ENCODE measurements at regions not wholly inside any gene's neighbourhood (a gene's known extent, or its start where the extent isn't known, plus 50 kb on each side); places are given as distances from the start of the nearest gene placed in this dataset.

DNA sequence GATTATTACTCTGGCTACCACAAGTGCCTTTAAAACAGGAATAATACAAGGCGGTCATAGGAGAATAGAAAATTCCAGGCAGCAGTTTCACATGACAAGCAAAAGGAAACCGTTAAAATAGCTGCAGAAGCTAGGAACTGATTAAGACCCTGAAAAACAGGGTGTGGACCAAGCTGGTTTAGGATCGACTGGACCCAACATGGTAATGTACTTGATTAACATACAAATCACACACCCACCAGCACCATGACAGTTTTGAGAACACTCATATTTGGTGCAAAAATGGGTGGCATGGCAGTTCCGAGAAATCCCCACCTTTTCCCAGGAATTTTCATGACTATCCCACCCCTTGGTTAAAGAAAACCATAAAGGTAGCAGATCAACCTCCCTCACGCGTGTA, 51.9 kb upstream of the TMEM163 start:
- no peak for DNase-seq

DNA sequence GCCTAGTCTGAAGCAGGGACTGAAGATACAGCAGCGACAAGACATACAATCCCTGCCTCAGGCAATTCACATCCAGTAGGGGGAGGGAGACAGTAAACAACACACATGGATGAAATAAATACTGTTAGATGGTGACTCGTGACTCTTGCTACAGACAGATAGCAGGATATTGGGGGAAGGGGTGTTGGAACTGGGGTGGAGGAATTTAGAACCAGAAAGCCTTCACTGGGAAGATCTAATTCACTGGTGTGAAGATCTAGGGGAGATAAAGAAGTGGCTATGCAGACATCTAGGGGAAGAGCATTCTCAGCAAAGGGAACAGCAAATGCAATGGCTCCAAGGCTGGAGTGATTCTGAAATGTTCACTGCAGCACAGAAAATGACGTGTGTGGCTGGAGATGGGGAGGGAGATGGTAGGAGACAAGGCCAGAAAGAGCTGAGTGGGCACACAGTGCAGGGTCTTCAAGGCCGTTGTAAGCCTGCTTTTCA, 52.6 kb upstream of the TMEM163 start:
- peak; percentile 35 for DNase-seq

DNA sequence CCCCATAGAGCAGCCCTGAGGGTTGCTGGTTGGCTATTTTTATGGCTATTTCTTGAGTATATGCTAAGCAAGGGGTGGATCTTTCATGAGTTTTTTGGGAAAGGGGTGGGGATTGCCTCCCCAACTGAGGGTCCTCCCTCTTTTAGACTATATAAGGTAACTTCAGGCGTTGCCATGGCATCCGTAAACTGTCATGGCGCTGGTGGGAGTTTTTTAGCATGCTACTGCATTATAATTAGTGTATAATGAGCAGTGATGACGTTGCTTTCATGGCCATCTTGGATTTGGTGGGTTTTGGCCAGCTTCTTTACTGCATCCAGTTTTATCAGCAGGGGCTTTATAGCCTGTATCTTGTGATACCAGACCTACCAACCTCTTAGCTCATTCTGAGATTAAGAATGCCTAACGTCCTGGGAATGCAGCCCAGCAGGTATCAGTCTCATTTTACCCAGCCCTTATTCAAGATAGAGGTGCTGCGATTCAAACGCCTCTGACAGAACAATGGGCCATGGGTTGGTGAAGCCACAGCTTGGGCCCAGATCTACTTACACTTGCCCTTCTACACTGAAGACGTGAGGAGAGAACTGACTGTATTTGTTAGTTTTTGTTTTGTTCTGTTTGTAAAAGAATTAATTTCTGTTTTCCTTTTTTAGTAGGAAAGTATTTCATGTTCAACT, 53.8 kb upstream of the TMEM163 start:
- DNase-seq: no peak

DNA sequence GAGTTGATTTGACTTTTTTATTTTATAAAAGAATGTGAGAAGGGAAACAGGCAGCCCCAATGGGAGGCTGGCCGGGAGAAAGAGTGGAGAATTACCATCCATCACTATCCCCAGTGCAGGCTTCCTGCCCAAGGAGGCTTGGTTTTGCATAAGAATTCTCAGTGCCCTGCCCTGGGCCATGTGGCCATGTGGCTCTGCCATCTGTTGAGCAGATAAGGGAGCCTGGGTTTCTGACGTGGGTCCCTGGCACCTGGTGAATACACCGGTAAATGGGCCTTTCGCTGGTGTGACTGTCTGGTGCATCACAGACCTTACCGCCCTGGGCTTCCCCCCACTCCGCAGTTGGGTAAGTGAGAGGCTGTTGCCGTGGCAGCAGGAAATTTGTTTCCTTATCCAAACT, 54.5 kb upstream of the TMEM163 start:
- DNase-seq: peak; percentile 40

DNA sequence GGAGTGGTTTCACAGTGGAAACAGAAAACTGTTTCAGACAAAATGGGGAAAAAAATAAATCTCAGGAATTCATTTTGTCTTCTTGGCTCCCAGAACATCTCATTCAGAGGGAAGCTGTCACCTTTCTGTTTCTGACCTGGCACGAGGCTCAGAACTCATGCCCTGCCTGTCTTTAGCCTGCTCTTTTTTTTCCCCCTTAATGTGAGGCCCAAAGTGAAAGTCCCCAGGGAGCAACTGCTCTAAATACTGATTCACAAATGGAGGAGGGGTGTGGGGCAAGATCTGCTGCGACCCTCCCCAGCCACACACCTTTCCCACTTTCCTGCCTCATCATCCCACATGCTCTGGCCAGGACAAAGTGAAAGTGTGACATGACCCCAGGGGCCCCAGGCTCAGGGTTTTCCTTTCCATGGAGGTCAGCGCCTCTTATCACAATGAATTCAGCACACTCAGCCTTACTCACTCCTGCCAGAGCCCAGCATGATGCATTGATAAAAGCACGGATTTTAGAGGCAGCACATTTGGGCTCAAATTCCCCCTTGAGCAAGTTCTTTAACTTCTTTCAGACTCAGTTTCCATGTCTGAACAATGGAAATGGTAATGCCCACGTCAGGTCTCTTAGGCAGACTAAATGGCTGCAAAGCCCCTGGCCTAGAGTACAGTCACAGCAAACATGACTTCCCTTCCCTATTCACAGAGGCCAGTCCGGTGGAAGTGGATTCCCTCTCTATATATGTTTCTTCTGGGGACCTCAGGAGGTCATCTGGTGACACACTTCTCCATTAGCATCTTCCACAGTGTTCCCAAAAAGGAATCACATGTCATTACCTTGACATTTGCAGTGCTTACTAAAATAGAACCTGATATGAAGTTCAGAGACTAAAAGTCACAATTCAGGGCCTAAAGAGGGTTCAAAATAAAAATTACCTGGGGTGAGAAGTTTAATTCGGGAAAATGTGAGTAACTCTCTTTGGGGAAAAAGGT, 55.3 kb upstream of the TMEM163 start:
- peak; percentile 8 for DNase-seq

DNA sequence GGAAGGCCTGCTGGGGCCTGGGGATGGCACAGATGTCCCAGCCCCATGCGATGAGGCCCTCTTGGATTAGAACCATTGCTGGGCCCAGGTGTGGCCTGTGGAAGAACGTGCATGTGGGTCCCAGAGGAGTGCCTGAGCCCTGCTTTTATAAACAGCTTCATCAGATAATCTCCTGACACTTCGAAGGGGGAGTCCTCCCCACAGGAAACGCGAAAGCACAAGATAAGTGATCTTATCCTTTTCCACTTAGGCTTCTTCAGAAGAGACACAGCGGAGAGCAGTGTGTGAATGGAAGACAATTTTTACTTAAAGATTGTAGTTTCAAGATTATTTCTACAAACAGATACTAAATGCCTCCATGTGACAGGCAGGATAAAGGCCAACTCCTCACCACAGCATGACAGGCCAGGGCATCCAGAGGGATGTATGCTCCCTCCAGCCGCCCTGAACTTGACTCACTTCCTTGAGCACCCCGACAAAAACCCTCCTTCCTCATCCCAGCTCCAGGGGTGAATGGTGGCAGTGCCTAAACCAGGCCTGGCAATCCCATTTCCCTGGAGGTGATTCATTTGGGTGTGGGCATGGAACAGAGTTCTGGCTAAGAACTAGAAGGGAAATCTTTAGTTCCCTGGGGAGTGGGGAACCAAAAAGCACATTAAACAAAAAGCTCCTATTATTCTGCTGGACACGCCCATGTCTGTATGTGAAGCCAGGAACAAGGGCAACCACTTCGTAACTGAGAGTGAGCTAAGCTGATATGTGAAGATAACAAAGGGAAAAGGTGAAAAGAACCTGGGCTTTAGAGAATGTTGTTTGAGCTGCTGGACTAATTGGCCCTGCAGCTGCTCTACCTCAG, 56.2 kb upstream of the TMEM163 start:
- DNase-seq: peak; percentile 61

DNA sequence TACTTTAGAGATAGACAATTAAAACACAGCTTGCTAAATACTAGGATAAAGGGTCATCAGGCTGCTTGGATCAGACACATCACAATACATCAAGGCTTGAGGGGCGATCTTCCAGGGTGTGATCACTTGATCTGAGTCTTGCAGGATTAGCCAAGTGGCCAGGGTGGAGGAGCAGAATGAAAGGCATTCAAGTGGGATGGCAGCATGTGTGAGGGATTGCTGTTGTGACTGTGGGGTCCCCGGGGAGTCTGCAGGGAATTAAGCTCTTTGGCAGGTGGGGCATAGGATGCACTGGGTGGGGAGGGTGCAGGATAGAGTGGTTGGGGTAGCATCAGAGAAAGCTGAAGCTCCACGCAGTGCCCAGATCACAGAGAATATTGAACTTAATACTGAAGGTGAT, 58.0 kb upstream of the TMEM163 start:
- peak; percentile 62 for DNase-seq

DNA sequence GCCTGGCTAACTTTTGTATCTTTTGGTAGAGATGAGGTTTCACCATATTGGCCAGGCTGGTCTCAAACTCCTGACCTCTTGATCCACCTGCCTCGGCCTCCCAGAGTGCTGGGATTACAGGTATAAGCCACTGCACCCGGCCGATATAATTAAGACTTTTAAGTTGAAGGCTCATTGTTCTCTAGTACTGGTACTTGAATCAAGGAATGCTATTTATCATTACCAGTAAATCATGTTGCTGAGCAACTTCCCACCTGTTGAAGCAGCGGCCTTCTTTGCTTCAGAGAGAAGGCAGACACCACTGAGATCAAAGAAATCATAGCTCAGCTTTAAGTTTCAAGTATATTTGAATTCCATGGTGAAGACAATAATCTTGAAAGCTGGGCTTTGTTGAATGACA, 58.8 kb upstream of the TMEM163 start:
- DNase-seq: no peak

DNA sequence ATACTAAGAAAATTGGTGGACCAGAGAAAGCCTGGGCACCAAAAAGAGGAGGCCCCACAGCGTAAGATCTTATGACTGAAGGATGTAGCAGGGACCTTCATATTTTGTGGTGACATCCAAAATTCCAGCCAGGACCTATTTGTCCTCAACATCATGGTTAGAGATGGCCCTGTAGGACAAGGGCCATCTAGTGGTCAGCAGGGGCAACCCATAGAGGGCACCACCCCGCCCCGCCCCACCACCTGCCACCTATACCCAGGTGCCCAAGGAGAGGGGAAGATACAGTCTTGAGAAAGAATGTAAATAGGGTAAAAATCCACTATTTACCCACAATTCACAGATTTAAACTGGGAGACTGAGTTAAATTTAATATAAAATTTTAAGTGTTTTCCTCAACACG, 59.6 kb upstream of the TMEM163 start:
- peak; percentile 9 for DNase-seq

DNA sequence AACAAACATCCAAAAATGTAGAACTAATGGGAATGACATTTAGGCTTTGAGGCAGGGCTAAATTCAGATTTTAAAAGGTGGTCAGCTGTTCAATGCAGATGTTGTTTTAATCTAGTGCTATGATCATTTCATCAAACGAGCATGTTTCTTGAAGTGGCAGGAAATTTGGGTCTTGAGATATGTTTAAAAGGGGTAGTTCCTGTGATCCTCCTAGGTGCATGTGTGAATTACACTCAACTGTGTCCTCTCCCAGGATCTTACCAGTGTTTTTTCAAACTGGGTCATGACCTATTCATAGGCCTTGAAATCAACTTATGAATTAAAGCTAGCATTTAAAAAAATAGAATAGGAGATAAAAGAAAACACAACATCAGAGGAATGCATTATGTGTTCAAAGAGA, 57.4 kb upstream of the ACMSD start:
- no peak for DNase-seq

DNA sequence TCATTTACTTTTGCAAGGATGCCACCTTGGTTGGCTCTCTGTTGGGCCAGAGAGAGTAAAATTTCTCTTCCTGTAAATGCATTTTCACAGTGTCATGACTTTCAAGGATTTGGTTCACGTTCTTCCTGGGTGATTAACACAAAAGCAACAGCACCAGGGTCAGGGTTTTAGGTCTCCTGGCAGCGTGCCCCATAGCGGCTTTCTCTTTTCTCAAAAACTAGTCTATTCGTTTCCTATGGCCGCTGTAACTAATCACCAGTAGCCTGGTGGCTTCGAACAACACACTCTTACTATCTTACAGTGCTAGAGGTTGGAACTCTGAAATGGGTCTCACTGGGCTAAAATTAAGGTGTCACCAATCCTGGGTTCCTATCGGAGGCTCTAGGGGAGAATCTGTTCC, 56.3 kb upstream of the ACMSD start:
- DNase-seq: no peak

DNA sequence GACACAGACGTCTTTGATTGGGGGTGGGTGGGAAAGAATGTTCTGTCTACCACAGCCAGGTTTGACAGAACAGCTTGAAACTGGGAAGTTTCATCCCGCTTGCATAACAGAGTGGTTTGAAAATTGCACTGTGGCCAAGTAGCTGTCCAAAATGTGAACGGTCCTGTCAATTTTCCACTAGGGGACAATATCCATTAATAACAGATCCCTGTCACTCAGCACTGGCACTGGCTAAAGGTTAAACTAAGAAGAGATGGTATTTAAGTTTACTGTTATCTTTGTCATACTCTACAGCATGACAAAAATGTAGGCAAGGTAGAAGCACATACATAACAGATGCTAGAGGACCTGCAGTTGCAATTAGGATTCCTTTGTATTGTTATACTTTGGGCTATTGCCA, 55.6 kb upstream of the ACMSD start:
- DNase-seq: no peak

DNA sequence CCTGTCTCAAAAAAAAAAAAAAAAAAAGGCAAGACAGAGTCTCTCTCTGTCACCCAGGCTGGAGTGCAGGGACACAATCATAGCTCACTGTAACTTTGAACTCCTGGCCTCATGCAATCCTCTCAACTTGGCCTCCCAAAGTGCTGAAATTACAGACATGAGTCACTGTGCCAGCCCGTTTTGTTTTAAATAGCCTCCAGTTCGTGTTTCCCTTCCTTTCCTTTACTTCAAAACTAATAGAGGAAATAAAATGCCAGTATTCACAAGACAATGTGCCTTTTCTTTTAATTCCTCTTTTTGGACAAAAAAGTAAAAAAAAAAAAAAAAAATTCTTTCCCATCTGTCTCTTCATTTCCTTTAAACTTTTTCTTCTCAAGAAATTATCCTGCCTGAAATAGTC, 54.5 kb upstream of the ACMSD start:
- no peak for DNase-seq

DNA sequence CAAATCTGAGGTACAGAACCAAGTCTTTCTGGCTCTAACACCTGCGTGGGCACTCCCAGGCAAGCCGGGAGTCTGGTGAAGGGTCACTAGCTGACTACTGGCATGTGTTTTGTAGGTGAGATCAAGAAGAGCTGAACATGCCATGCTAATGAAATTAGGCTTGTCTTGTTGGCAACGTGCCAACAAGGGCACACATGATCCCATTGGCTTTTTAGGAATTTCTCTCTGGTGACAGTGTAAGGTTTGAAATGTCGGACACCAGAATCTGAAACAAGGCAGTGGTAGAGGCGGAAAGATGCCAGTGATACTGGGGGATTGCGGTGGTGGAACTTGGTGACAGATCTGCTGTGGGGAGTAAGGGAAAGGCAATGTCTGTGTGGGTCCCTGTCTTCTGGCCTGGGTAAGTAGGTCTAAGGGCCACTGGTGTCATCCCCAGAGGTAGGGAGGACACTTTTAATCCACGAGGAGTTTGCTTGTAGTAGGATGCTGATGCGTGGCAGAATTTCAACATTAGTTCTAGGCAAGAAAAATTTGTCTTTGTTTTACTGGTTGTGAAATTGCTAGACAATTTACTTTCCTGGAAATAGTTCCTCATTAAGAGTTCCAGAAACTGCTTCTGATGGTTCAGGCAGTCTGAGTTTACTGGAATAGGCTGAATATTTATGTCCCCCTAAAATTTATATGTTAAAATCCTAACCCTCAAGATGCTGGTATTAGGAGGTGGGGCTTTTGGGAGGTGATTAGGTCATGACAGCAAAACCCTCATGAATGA, 52.6 kb upstream of the ACMSD start:
- peak; percentile 4 for DNase-seq

DNA sequence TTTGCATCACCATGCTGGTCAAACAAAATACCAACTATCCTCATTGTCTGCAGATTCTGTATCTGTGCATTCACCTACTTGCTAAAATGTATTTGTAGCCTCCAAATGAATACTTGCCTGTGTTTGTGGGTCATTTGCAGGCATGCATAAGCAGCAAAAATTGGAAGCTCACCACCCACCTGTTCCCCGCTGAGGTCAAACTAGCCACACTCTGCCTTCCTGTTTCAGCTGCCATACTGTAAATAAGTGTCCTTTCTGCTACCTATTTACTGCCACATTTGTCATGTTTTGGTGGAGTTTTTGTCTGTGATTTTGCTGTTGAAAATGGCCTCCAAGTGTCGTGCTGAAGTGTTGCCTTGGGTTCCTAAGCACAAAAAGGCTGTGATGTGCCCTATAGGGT, 50.0 kb upstream of the ACMSD start:
- no peak for DNase-seq
